ENCODE measurements at regions not wholly inside any gene's neighbourhood (a gene's known extent, or its start where the extent isn't known, plus 50 kb on each side); places are given as distances from the start of the nearest gene placed in this dataset.

DNA sequence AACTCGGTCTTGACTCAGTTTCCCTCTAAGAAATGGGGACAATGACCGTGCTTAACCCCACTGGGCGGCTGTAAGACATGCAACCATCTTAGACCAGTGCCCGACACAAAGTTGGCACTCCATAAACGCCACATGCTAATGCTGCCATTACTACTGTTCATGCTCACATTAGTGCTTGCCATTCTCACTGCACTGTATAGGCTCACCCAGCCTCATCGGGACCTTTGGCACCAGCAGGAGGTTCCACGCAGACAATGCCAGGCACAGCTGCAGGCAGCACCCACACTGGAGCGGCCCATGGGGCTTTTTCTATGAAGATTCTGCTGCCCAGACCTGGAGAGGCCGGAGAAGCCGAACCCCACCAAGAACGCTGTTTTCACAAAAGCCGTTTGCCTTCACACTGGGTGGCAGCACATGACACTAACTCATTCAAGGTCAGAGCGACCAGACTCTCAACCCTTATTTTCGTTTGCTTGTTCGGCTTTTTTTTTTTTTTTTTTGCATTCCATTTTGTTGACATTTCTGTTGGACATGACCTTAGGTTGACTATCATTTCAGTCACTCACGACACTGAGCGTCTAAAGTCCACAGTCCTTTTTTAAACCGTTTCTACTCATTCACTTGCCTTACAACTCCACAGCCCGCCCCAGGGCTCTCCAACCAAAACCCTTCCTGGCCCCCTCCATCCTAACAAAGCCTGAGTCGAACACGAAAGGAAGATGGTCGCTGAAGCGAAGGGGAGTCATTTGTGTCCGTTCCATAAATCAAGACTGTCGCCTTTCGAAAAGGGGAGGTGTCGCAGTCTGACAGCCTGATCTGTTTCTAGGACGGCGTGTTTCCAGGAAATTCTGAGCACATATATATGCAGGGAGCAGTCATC, 124.4 kb upstream of the RNF32 start:
- TF ChIP-seq, protein P1, sequence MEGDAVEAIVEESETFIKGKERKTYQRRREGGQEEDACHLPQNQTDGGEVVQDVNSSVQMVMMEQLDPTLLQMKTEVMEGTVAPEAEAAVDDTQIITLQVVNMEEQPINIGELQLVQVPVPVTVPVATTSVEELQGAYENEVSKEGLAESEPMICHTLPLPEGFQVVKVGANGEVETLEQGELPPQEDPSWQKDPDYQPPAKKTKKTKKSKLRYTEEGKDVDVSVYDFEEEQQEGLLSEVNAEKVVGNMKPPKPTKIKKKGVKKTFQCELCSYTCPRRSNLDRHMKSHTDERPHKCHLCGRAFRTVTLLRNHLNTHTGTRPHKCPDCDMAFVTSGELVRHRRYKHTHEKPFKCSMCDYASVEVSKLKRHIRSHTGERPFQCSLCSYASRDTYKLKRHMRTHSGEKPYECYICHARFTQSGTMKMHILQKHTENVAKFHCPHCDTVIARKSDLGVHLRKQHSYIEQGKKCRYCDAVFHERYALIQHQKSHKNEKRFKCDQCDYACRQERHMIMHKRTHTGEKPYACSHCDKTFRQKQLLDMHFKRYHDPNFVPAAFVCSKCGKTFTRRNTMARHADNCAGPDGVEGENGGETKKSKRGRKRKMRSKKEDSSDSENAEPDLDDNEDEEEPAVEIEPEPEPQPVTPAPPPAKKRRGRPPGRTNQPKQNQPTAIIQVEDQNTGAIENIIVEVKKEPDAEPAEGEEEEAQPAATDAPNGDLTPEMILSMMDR (IDR thresholded peaks at IDR 0.05; ENCODE audit: low read depth, low read length, poor library complexity, severe bottlenecking): no peak
- no peak for TF ChIP-seq EZH2phosphoT487 (IDR thresholded peaks at IDR 0.05; ENCODE audit: borderline replicate concordance, low read length)

Measured in DOHH2 (cell line).